ENCODE measurements at regions not wholly inside any gene's neighbourhood (a gene's known extent, or its start where the extent isn't known, plus 50 kb on each side); places are given as distances from the start of the nearest gene placed in this dataset.

GRCh38 chr14:40308240-40308639 lies 876.0 kb upstream of the FBXO33 start:
- H3K36me3 ChIP-seq (ENCODE audit: control insufficient read depth in 1 of 2, insufficient read depth in 2 of 2, low read length in 2 of 2), result no peaks in the 10 kb centered on the region
- no peaks in the 10 kb centered on the region for H3K79me2 ChIP-seq (ENCODE audit: insufficient read depth, low read length)
- no peak overlapping the region for H3K9ac ChIP-seq (ENCODE audit: low read length)
- ChIA-PET RAD21 (ENCODE audit: low non-redundant PET in 1 of 2, low total read pairs in 2 of 2, uncharacterized antibody in 2 of 2, unreplicated experiment in 2 of 2) (no interaction called here), CTCF (no interaction called here), POLR2A (no interaction called here)
- TF ChIP-seq REST (IDR thresholded peaks at IDR 0.05; ENCODE audit: low read depth) (no peak), EGR1 (IDR thresholded peaks at IDR 0.05; ENCODE audit: low read depth) (no peak), CBX3 (IDR thresholded peaks at IDR 0.05; ENCODE audit: low read depth) (no peak), FOSL1 (IDR thresholded peaks at IDR 0.05; ENCODE audit: low read depth) (no peak), POLR2A (IDR thresholded peaks at IDR 0.05; ENCODE audit: borderline replicate concordance, extremely low read depth, insufficient read depth, insufficient read length) (no peak), CEBPB (IDR thresholded peaks at IDR 0.05; ENCODE audit: low read depth) (no peak), ZNF274 (IDR thresholded peaks at IDR 0.05; ENCODE audit: low read depth, low read length) (no peak), ELF1 (IDR thresholded peaks at IDR 0.05; ENCODE audit: borderline replicate concordance, low read depth) (no peak)
- no peak for DNase-seq (ENCODE audit: low read depth, low spot score)
- H3K27me3 ChIP-seq (ENCODE audit: insufficient read depth, low read length), result no peaks in the 10 kb centered on the region
- no peak overlapping the region for H3K4me3 ChIP-seq (replicated peaks in 1 of 2; ENCODE audit: low read depth in 1 of 2, low read length in 2 of 2)
- H3K4me2 ChIP-seq (ENCODE audit: low read length), result no peak overlapping the region
- no peaks in the 10 kb centered on the region for H3K9me2 ChIP-seq (ENCODE audit: insufficient read depth)
- no peak overlapping the region for H2AFZ ChIP-seq (ENCODE audit: low read depth, low read length, poor library complexity, severe bottlenecking)
- H4K20me1 ChIP-seq (ENCODE audit: insufficient read depth), result no peaks in the 10 kb centered on the region
- BruUV-seq (replicated peaks), result no TSS peak
- H3K4me1 ChIP-seq (ENCODE audit: control insufficient read depth in 1 of 2, insufficient read depth in 2 of 2, low read length in 2 of 2), result peaks cover 3 to 10% of the 10 kb centered on the region in 2 experiments; a peak in 3 of 4 replicates
- no peak overlapping the region for H3K27ac ChIP-seq (ENCODE audit: low read depth, low read length)
- ATAC-seq, result no peak
- H3K9me3 ChIP-seq (ENCODE audit: control insufficient read depth in 1 of 2, insufficient read depth in 1 of 2, low read depth in 1 of 2, low read length in 2 of 2), result no peaks in the 10 kb centered on the region
- intact Hi-C loops (cut with micrococcal nuclease), result no loop called here

DNA sequence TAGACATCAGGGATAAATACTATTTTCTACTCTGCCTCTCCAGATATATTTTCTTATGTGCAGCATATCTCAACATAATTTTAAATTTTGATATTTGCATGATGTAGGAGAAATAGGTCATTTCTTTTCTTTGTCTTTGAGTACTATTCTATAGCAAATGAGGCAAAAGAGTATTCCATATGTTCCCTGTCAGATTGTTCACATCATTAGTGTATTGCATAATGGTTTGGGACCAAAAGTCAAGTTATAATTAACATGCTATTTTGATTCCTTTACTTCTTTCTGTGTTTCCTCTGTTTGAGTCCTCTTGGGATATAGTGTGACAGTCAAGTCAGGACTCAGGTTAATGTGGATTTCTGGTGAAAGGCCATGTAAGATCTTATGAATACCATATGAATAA lies 864.6 kb upstream of the FBXO33 start:
- no peaks in the 10 kb centered on the region for H3K4me1 ChIP-seq (ENCODE audit: control insufficient read depth in 1 of 2, insufficient read depth in 2 of 2, low read length in 2 of 2)
- POLR2A ChIA-PET, result no interaction called here
- no peaks in the 10 kb centered on the region for H3K27me3 ChIP-seq (ENCODE audit: insufficient read depth, low read length)
- ATAC-seq (no peak), DNase-seq (ENCODE audit: low read depth, low spot score) (no peak)
- H3K4me3 ChIP-seq (replicated peaks in 1 of 2; ENCODE audit: low read depth in 1 of 2, low read length in 2 of 2), result no peak overlapping the region
- H3K9ac ChIP-seq (ENCODE audit: low read length), result no peak overlapping the region
- H3K4me2 ChIP-seq (ENCODE audit: low read length), result no peak overlapping the region
- H3K79me2 ChIP-seq (ENCODE audit: insufficient read depth, low read length), result no peaks in the 10 kb centered on the region
- intact Hi-C loops (cut with micrococcal nuclease), result no loop called here
- no peaks in the 10 kb centered on the region for H3K36me3 ChIP-seq (ENCODE audit: control insufficient read depth in 1 of 2, insufficient read depth in 2 of 2, low read length in 2 of 2)
- no peaks in the 10 kb centered on the region for H4K20me1 ChIP-seq (ENCODE audit: insufficient read depth)
- no peaks in the 10 kb centered on the region for H3K9me3 ChIP-seq (ENCODE audit: control insufficient read depth in 1 of 2, insufficient read depth in 1 of 2, low read depth in 1 of 2, low read length in 2 of 2)
- BruUV-seq (replicated peaks), result no TSS peak
- no peaks in the 10 kb centered on the region for H3K9me2 ChIP-seq (ENCODE audit: insufficient read depth)
- CTCF ChIA-PET, result no interaction called here
- H3K27ac ChIP-seq (ENCODE audit: low read depth, low read length), result no peak overlapping the region
- RAD21 ChIA-PET (ENCODE audit: low non-redundant PET in 1 of 2, low total read pairs in 2 of 2, uncharacterized antibody in 2 of 2, unreplicated experiment in 2 of 2), result no interaction called here
- H2AFZ ChIP-seq (ENCODE audit: low read depth, low read length, poor library complexity, severe bottlenecking), result no peak overlapping the region
- TF ChIP-seq POLR2AphosphoS5 (IDR thresholded peaks at IDR 0.05; ENCODE audit: low read depth, low read length), result no peak
- TF ChIP-seq REST (IDR thresholded peaks at IDR 0.05; ENCODE audit: low read depth), result no peak
- no peak for TF ChIP-seq CEBPB (IDR thresholded peaks at IDR 0.05; ENCODE audit: low read depth)
- TF ChIP-seq ELF1 (IDR thresholded peaks at IDR 0.05; ENCODE audit: borderline replicate concordance, low read depth), result no peak
- no peak for TF ChIP-seq MAX (IDR thresholded peaks at IDR 0.05)
- TF ChIP-seq, protein P1, sequence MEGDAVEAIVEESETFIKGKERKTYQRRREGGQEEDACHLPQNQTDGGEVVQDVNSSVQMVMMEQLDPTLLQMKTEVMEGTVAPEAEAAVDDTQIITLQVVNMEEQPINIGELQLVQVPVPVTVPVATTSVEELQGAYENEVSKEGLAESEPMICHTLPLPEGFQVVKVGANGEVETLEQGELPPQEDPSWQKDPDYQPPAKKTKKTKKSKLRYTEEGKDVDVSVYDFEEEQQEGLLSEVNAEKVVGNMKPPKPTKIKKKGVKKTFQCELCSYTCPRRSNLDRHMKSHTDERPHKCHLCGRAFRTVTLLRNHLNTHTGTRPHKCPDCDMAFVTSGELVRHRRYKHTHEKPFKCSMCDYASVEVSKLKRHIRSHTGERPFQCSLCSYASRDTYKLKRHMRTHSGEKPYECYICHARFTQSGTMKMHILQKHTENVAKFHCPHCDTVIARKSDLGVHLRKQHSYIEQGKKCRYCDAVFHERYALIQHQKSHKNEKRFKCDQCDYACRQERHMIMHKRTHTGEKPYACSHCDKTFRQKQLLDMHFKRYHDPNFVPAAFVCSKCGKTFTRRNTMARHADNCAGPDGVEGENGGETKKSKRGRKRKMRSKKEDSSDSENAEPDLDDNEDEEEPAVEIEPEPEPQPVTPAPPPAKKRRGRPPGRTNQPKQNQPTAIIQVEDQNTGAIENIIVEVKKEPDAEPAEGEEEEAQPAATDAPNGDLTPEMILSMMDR (IDR thresholded peaks at IDR 0.05 in 2 of 3, conservative IDR thresholded peaks at IDR 0.05 in 1 of 3; ENCODE audit: borderline replicate concordance in 1 of 3, insufficient read depth in 1 of 3, low read depth in 2 of 3, low read length in 2 of 3), result no peak
- no peak for TF ChIP-seq SP1 (IDR thresholded peaks at IDR 0.05; ENCODE audit: low read depth)
